ENCODE measurements at regions not wholly inside any gene's neighbourhood (a gene's known extent, or its start where the extent isn't known, plus 50 kb on each side); places are given as distances from the start of the nearest gene placed in this dataset.

- TF ChIP-seq CTCF (IDR thresholded peaks at IDR 0.05) (no peak), POLR2A (IDR thresholded peaks at IDR 0.05) (no peak)
Measured at GRCh38 chr13:79044415-79044814, 361.6 kb downstream of the RBM26 start.
